Left ventricle myocardium inferior (tissue), 1 donor: ENCODE measurements at regions not wholly inside any gene's neighbourhood (a gene's known extent, or its start where the extent isn't known, plus 50 kb on each side); places are given as distances from the start of the nearest gene placed in this dataset.
A peak's percentile ranks its signal among the peaks of the same experiment; 100 is the strongest.

Experiments
- DNase-seq: peaks from one replicate; pipeline ENCODE4 v3.0.0-alpha.2; 2020
- H3K27ac ChIP-seq: fragments of 200-600 bp; replicated peaks from 2 replicates; pipeline ENCODE4 v1.8.0; 2021
- H3K27me3 ChIP-seq: fragments of 200-600 bp; 2 replicates; pipeline ENCODE4 v1.8.0; 2021; ENCODE audit warnings: low read depth
- H3K36me3 ChIP-seq: fragments of 200-600 bp; 2 replicates; pipeline ENCODE4 v1.8.0; 2021
- H3K4me1 ChIP-seq: fragments of 200-600 bp; 2 replicates; pipeline ENCODE4 v1.8.0; 2021
- H3K4me3 ChIP-seq: fragments of 200-600 bp; 2 replicates; pipeline ENCODE4 v1.8.0; 2021; ENCODE audit warnings: mild to moderate bottlenecking, moderate library complexity
- H3K9me3 ChIP-seq: fragments of 200-600 bp; replicated peaks from 2 replicates; pipeline ENCODE4 v1.8.0; 2021
- CTCF ChIP-seq: fragments of 200-600 bp; IDR thresholded peaks from 2 replicates; pipeline ENCODE4 v1.8.0; 2021; ENCODE audit warnings: antibody characterized with exemption, mild to moderate bottlenecking, borderline replicate concordance
- intact Hi-C: fragments of 100-400 bp; cut with micrococcal nuclease; formaldehyde crosslinking; loops from one replicate; pipeline ENCODE4 v1.11.0; 2022
- donor health status: DM: no; HTN: yes; CAD: no; lungs with severe emphysema.

- no peaks in the 10 kb centered on the region for H3K27me3 ChIP-seq
- H3K36me3 ChIP-seq = no peaks in the 10 kb centered on the region
- no peak for DNase-seq
- TF ChIP-seq CTCF = no peak
- H3K9me3 ChIP-seq = peaks cover 45% of the 10 kb centered on the region
- no peak overlapping the region for H3K4me3 ChIP-seq
- intact Hi-C loops = no loop called here
- no peak overlapping the region for H3K27ac ChIP-seq
- no peaks in the 10 kb centered on the region for H3K4me1 ChIP-seq
Observed at GRCh38 chr3:175965036-175965435, 1105.9 kb downstream of the NAALADL2 start.

- H3K4me3 ChIP-seq = no peak overlapping the region
- TF ChIP-seq CTCF = no peak
- H3K36me3 ChIP-seq = no peaks in the 10 kb centered on the region
- intact Hi-C loops = no loop called here
- H3K9me3 ChIP-seq = peaks cover 7% of the 10 kb centered on the region
- no peak overlapping the region for H3K27ac ChIP-seq
- no peaks in the 10 kb centered on the region for H3K27me3 ChIP-seq
- DNase-seq = no peak
- no peaks in the 10 kb centered on the region for H3K4me1 ChIP-seq
Observed at GRCh38 chr3:175957427-175957826, 1098.3 kb downstream of the NAALADL2 start.

- Histone ChIP-seq H3K27me3 (no peaks in the 10 kb centered on the region), H3K9me3 (peaks cover 7% of the 10 kb centered on the region), H3K4me1 (no peaks in the 10 kb centered on the region), H3K36me3 (no peaks in the 10 kb centered on the region), H3K27ac (no peak overlapping the region), H3K4me3 (no peak overlapping the region)
- intact Hi-C loops = no loop called here
- no peak for DNase-seq
- peak; percentile 46 for TF ChIP-seq CTCF
Observed at GRCh38 chr3:175956964-175957363, 1097.8 kb downstream of the NAALADL2 start.

GRCh38 chr3:175951047-175951694 lies 1092.0 kb downstream of the NAALADL2 start:
- H3K27ac ChIP-seq = no peak overlapping the region
- no peaks in the 10 kb centered on the region for H3K36me3 ChIP-seq
- DNase-seq = no peak
- no peak for TF ChIP-seq CTCF
- intact Hi-C loops = no loop called here
- H3K4me3 ChIP-seq = no peak overlapping the region
- peaks cover 7% of the 10 kb centered on the region for H3K9me3 ChIP-seq
- no peaks in the 10 kb centered on the region for H3K27me3 ChIP-seq
- no peaks in the 10 kb centered on the region for H3K4me1 ChIP-seq

GRCh38 chr3:175948041-175948440 lies 1088.9 kb downstream of the NAALADL2 start:
- Histone ChIP-seq H3K4me3 (no peak overlapping the region), H3K27ac (no peak overlapping the region)

More at GRCh38 chr3:175948041-175948440, 1088.9 kb downstream of the NAALADL2 start:
- TF ChIP-seq CTCF = no peak
- Histone ChIP-seq H3K9me3 (peaks cover 30% of the 10 kb centered on the region), H3K27me3 (no peaks in the 10 kb centered on the region), H3K36me3 (no peaks in the 10 kb centered on the region), H3K4me1 (no peaks in the 10 kb centered on the region)
- no peak for DNase-seq
- intact Hi-C loops = no loop called here
